H1 (cell line): ENCODE measurements at regions not wholly inside any gene's neighbourhood (a gene's known extent, or its start where the extent isn't known, plus 50 kb on each side); places are given as distances from the start of the nearest gene placed in this dataset.

ENCODE experiments used
- ASH2L ChIP-seq: fragments of 200-600, 300-600 bp; sonication (generic); IDR thresholded peaks from one replicate; pipeline ENCODE4 v1.7.1; 2017; ENCODE audit warnings: low read length
- CBX5 ChIP-seq: fragments of 300-800, 300-1000 bp; sonication (generic); IDR thresholded peaks from 2 replicates; pipeline ENCODE4 v1.7.1; 2016; ENCODE audit warnings: antibody characterized with exemption, low read length, low read depth
- CEBPB ChIP-seq: IDR thresholded peaks from 2 replicates; pipeline ENCODE4 v1.6.1; 2012; ENCODE audit warnings: low read depth, low read length
- EGR1 ChIP-seq: IDR thresholded peaks from 2 replicates; pipeline ENCODE4 v1.6.1; 2011; ENCODE audit warnings: low read depth, low read length, borderline replicate concordance
- GTF2F1 ChIP-seq: IDR thresholded peaks from 2 replicates; pipeline ENCODE4 v1.6.1; 2012; ENCODE audit warnings: low read depth, low read length, improper control_type of control experiment, borderline replicate concordance
- NRF1 ChIP-seq: IDR thresholded peaks from 2 replicates; pipeline ENCODE4 v1.6.1; 2011; ENCODE audit warnings: mild to moderate bottlenecking, low read depth, low read length, improper control_type of control experiment
- RBBP5 ChIP-seq: IDR thresholded peaks from 2 replicates; pipeline ENCODE4 v1.7.1; 2012; ENCODE audit warnings: low read depth, mild to moderate bottlenecking, inconsistent platforms, low read length, moderate library complexity, borderline replicate concordance
- RNF2 ChIP-seq: fragments of 200-900, 300-1000 bp; sonication (generic); IDR thresholded peaks from 2 replicates; pipeline ENCODE4 v1.7.1; 2016; ENCODE audit warnings: borderline replicate concordance, low read depth, mild to moderate bottlenecking, antibody characterized with exemption, low read length; ENCODE audit not compliant: poor library complexity, severe bottlenecking; ENCODE audit errors: missing control alignments
- SIX5 ChIP-seq: IDR thresholded peaks from 2 replicates; pipeline ENCODE4 v1.6.1; 2011; ENCODE audit warnings: mild to moderate bottlenecking, low read depth, low read length

DNA sequence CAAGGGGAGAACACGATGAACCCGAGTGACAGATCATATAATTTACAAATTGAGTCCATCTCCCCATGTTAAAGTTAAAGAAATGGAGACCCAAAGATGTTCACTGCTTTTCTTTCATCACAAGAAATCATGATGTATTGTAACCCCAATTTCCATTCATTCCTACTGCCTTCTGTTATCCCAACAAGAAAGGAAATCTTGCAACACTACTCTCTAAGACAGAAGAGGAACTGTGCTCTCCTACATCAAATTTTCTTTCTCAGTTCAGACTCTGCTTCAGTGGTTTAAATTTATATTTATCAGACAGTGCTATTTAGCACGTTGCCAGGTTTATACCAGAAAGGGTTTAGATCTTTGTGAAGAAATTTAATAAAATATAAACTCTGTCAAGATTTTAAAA lies 83.8 kb upstream of the RASA1 start (continued):
- TF ChIP-seq SIX5: no peak
- TF ChIP-seq CEBPB: no peak
- TF ChIP-seq CBX5: no peak
- no peak for TF ChIP-seq RNF2
- TF ChIP-seq GTF2F1: no peak
- TF ChIP-seq NRF1: no peak
- no peak for TF ChIP-seq RBBP5
- TF ChIP-seq ASH2L: no peak
- TF ChIP-seq EGR1: no peak
